Neuronal stem cell (in vitro differentiated cells): ENCODE measurements at regions not wholly inside any gene's neighbourhood (a gene's known extent, or its start where the extent isn't known, plus 50 kb on each side); places are given as distances from the start of the nearest gene placed in this dataset.

Experiments used
- DNase-seq: peaks from one replicate; pipeline ENCODE4 v3.0.0-alpha.2; 2013; ENCODE audit warnings: low spot score
- H2AFZ ChIP-seq: one replicate; pipeline ENCODE4 v1.6.1; 2013; ENCODE audit warnings: mild to moderate bottlenecking, low read length, inconsistent platforms
- H2AK5ac ChIP-seq: 2 replicates; pipeline ENCODE4 v1.6.1; 2013; ENCODE audit warnings: low read depth, mild to moderate bottlenecking, inconsistent platforms, low read length, moderate library complexity, mixed read lengths
- H2BK120ac ChIP-seq: 2 replicates; pipeline ENCODE4 v1.6.1; 2013; ENCODE audit warnings: low read depth, mild to moderate bottlenecking, inconsistent platforms, low read length, moderate library complexity, mixed read lengths
- H2BK12ac ChIP-seq: one replicate; pipeline ENCODE4 v1.6.1; 2013; ENCODE audit warnings: low read length, inconsistent platforms
- H2BK15ac ChIP-seq: 2 replicates; pipeline ENCODE4 v1.6.1; 2013; ENCODE audit warnings: mild to moderate bottlenecking, low read length, inconsistent platforms, mixed read lengths
- H2BK5ac ChIP-seq: one replicate; pipeline ENCODE4 v1.6.1; 2013; ENCODE audit warnings: inconsistent platforms, mild to moderate bottlenecking, low read length, moderate library complexity
- H3K14ac ChIP-seq: one replicate; pipeline ENCODE4 v1.6.1; 2013; ENCODE audit warnings: low read length, inconsistent platforms
- H3K18ac ChIP-seq: 2 replicates; pipeline ENCODE4 v1.6.1; 2013; ENCODE audit warnings: low read length, inconsistent platforms
- H3K23ac ChIP-seq: 2 replicates; pipeline ENCODE4 v1.6.1; 2013; ENCODE audit warnings: low read depth, mild to moderate bottlenecking, mixed read lengths, low read length, inconsistent platforms; ENCODE audit not compliant: poor library complexity
- H3K27ac ChIP-seq: replicated peaks from 3 replicates; pipeline ENCODE4 v1.5.1; 2013; ENCODE audit warnings: low read length, inconsistent platforms
- H3K27me3 ChIP-seq, 3 experiments: 2 replicates each; pipeline ENCODE4 v1.6.1; 2013; ENCODE audit warnings: low read length in 3 of 3, mild to moderate bottlenecking in 2 of 3, inconsistent platforms in 1 of 3, low read depth in 1 of 3, mixed read lengths in 1 of 3, moderate library complexity in 1 of 3; ENCODE audit not compliant: control insufficient read depth in 3 of 3, insufficient read depth in 3 of 3
- H3K36me3 ChIP-seq, 2 donors: replicated peaks in 1 of 2; 2 replicates each; pipeline ENCODE4 v1.6.1; 2013; ENCODE audit warnings: low read length in 2 of 2; ENCODE audit not compliant: control insufficient read depth in 2 of 2, insufficient read depth in 2 of 2
- H3K4ac ChIP-seq: 2 replicates; pipeline ENCODE4 v1.6.1; 2013; ENCODE audit warnings: inconsistent platforms, mild to moderate bottlenecking, low read length, moderate library complexity
- H3K4me1 ChIP-seq, 2 donors: 1 replicate in 1 of 2; 2 replicates in 1 of 2; pipeline ENCODE4 v1.6.1; 2013; ENCODE audit warnings: low read length in 2 of 2, low read depth in 1 of 2; ENCODE audit not compliant: control insufficient read depth in 2 of 2, insufficient read depth in 1 of 2
- H3K4me2 ChIP-seq: one replicate; pipeline ENCODE4 v1.6.1; 2013; ENCODE audit warnings: mild to moderate bottlenecking, low read length, inconsistent platforms; ENCODE audit not compliant: insufficient read depth, poor library complexity, severe bottlenecking
- H3K4me3 ChIP-seq, 2 donors: 2 replicates each; pipeline ENCODE4 v1.5.1; 2013; ENCODE audit warnings: low read length in 2 of 2, mild to moderate bottlenecking in 2 of 2, inconsistent platforms in 1 of 2, moderate library complexity in 1 of 2
- H3K79me1 ChIP-seq: one replicate; pipeline ENCODE4 v1.6.1; 2013; ENCODE audit warnings: low read depth, mild to moderate bottlenecking, inconsistent platforms, low read length, moderate library complexity
- H3K9ac ChIP-seq: one replicate; pipeline ENCODE4 v1.6.1; 2013; ENCODE audit warnings: mild to moderate bottlenecking, low read depth, low read length, inconsistent platforms; ENCODE audit not compliant: poor library complexity
- H3K9me3 ChIP-seq, 2 donors: replicated peaks in 1 of 2; 2 replicates each; pipeline versions ENCODE3 to v1.6.1; 2013; ENCODE audit warnings: low read length in 2 of 2, mild to moderate bottlenecking in 2 of 2, inconsistent platforms in 1 of 2, low read depth in 1 of 2, mixed read lengths in 1 of 2, moderate library complexity in 1 of 2; ENCODE audit not compliant: control insufficient read depth in 2 of 2, insufficient read depth in 1 of 2
- H4K8ac ChIP-seq: one replicate; pipeline ENCODE4 v1.6.1; 2013; ENCODE audit warnings: low read depth, mild to moderate bottlenecking, inconsistent platforms, low read length, moderate library complexity
- H4K91ac ChIP-seq: one replicate; pipeline ENCODE4 v1.6.1; 2013; ENCODE audit warnings: low read length, low read depth, mild to moderate bottlenecking, inconsistent platforms; ENCODE audit not compliant: poor library complexity
- WGBS, 2 donors: extraction: QIAGEN DNeasy Blood & Tissue Kit; methylation state at CpG; one replicate each; pipeline ENCODE4 v1.1.7; 2013; ENCODE audit warnings: missing lambda C conversion rate in 2 of 2, mixed read lengths in 1 of 2; ENCODE audit not compliant: insufficient read length in 2 of 2, insufficient replicate concordance in 1 of 2; ENCODE audit errors: extremely low coverage in 2 of 2; 5-methylcytosine and 5-hydroxymethylcytosine counted together

GRCh38 chr2:172674968-172675303 is 60.7 kb upstream of the RAPGEF4 start:
- Histone ChIP-seq H2BK12ac (no peak overlapping the region), H2BK5ac (no peak overlapping the region), H3K79me1 (no peaks in the 10 kb centered on the region), H2AK5ac (no peak overlapping the region), H3K4me2 (no peak overlapping the region), H3K27me3 (no peaks in the 10 kb centered on the region), H4K91ac (no peak overlapping the region), H3K27ac (no peak overlapping the region), H3K14ac (no peak overlapping the region), H3K4me3 (no peak overlapping the region), H4K8ac (no peak overlapping the region), H3K18ac (no peak overlapping the region), H3K36me3 (no peaks in the 10 kb centered on the region), H3K23ac (no peak overlapping the region), H2BK120ac (no peak overlapping the region), H2AFZ (no peak overlapping the region), H3K4ac (no peak overlapping the region), H3K9me3 (peaks cover 0 to 3% of the 10 kb centered on the region in 2 donors), H2BK15ac (no peak overlapping the region), H3K4me1 (peaks cover 0 to 2% of the 10 kb centered on the region in 2 donors), H3K9ac (no peak overlapping the region)
- DNase-seq: no peak
- WGBS, 2 donors: no CpG with 5 or more reads among the region's 3 CpGs

GRCh38 chr2:172677363-172677762 is 58.3 kb upstream of the RAPGEF4 start:
- Histone ChIP-seq H3K4me1 (peaks cover 0 to 2% of the 10 kb centered on the region in 2 donors), H3K36me3 (no peaks in the 10 kb centered on the region), H3K27me3 (no peaks in the 10 kb centered on the region), H3K18ac (no peak overlapping the region), H3K9me3 (peaks cover 0 to 3% of the 10 kb centered on the region in 2 donors), H4K91ac (no peak overlapping the region), H2BK5ac (no peak overlapping the region), H3K4me3 (no peak overlapping the region), H2BK120ac (no peak overlapping the region), H3K23ac (no peak overlapping the region), H3K4me2 (no peak overlapping the region), H3K4ac (no peak overlapping the region), H3K27ac (no peak overlapping the region), H4K8ac (no peak overlapping the region), H2BK12ac (no peak overlapping the region), H3K9ac (no peak overlapping the region), H2BK15ac (no peak overlapping the region), H2AK5ac (no peak overlapping the region), H3K14ac (no peak overlapping the region), H3K79me1 (no peaks in the 10 kb centered on the region), H2AFZ (no peak overlapping the region)
- no peak for DNase-seq

- Histone ChIP-seq H3K23ac (no peak overlapping the region), H2AK5ac (no peak overlapping the region), H3K27me3 (no peaks in the 10 kb centered on the region), H3K18ac (no peak overlapping the region), H2AFZ (no peak overlapping the region), H3K4me3 (no peak overlapping the region), H2BK120ac (no peak overlapping the region), H3K27ac (no peak overlapping the region), H3K4me2 (no peak overlapping the region), H3K9ac (no peak overlapping the region), H2BK15ac (no peak overlapping the region), H2BK12ac (no peak overlapping the region), H3K4me1 (no peaks in the 10 kb centered on the region), H4K8ac (no peak overlapping the region), H3K36me3 (no peaks in the 10 kb centered on the region), H3K4ac (no peak overlapping the region), H2BK5ac (no peak overlapping the region), H3K14ac (no peak overlapping the region), H3K9me3 (peaks cover 0 to 1% of the 10 kb centered on the region in 2 donors), H3K79me1 (no peaks in the 10 kb centered on the region), H4K91ac (no peak overlapping the region)
- WGBS, 2 donors: no CpG with 5 or more reads among the region's 2 CpGs
- no peak for DNase-seq
Observed at GRCh38 chr2:172680436-172681068, 55.1 kb upstream of the RAPGEF4 start.

- Histone ChIP-seq H2BK12ac (no peak overlapping the region), H2AK5ac (no peak overlapping the region), H4K91ac (no peak overlapping the region), H3K23ac (no peak overlapping the region), H2BK120ac (no peak overlapping the region), H4K8ac (no peak overlapping the region), H3K9ac (no peak overlapping the region), H3K4me1 (no peaks in the 10 kb centered on the region), H2BK15ac (no peak overlapping the region), H2BK5ac (no peak overlapping the region), H3K36me3 (no peaks in the 10 kb centered on the region), H3K4ac (no peak overlapping the region), H3K14ac (no peak overlapping the region), H3K27ac (no peak overlapping the region), H3K4me3 (no peak overlapping the region), H3K4me2 (no peak overlapping the region), H2AFZ (no peak overlapping the region), H3K27me3 (no peaks in the 10 kb centered on the region), H3K18ac (no peak overlapping the region), H3K9me3 (no peaks in the 10 kb centered on the region), H3K79me1 (no peaks in the 10 kb centered on the region)
- no CpG with 5 or more reads among the region's 4 CpGs for WGBS, 2 donors
- DNase-seq: no peak
Observed at GRCh38 chr2:172685467-172685866, 50.2 kb upstream of the RAPGEF4 start.
